HCT116 (cell line): ENCODE measurements at regions not wholly inside any gene's neighbourhood (a gene's known extent, or its start where the extent isn't known, plus 50 kb on each side); places are given as distances from the start of the nearest gene placed in this dataset.

ENCODE experiments used
- ATAC-seq: fragments of 200-7000 bp; cut with Tn5 transposase; 2 replicates; pipeline ENCODE4 v1.9.1; 2020; ENCODE audit warnings: mild to moderate bottlenecking, moderate library complexity
- BruUV-seq: library from RNA; stranded (reverse); fragments of 400-500 nt; replicated peaks from 2 replicates; lab custom pipeline; 2021; lab: Mats Ljungman, UMichigan
- CTCF ChIA-PET: fragments of 300-600 bp; sonication (Branson Sonifier 250); formaldehyde crosslinking; loops from one replicate; lab custom pipeline; 2021; ENCODE audit warnings: antibody characterized with exemption; lab: Charles Lee
- POLR2A ChIA-PET: fragments of 300-600, 350-600 bp; sonication (Branson Sonifier 250); formaldehyde crosslinking; loops from one replicate; lab custom pipeline; 2021; ENCODE audit warnings: antibody characterized with exemption; lab: Charles Lee
- RAD21 ChIA-PET, 2 experiments: fragments of 300-600 bp; sonication (Branson Sonifier 250); formaldehyde crosslinking; loops; one replicate each; lab custom pipeline; 2023; ENCODE audit warnings: low total read pairs in 2 of 2; ENCODE audit not compliant: uncharacterized antibody in 2 of 2, unreplicated experiment in 2 of 2, low non-redundant PET in 1 of 2; lab: Charles Lee
- DNase-seq: peaks from one replicate; pipeline ENCODE4 v3.0.0-alpha.2; 2010; ENCODE audit warnings: low read depth, low spot score
- H2AFZ ChIP-seq: fragments of 200-600 bp; shearing (Covaris generic), sonication (generic); 2 replicates; pipeline ENCODE4 v1.6.1; 2017; ENCODE audit warnings: low read depth, mixed run types, mixed read lengths, antibody characterized with exemption, low read length; ENCODE audit not compliant: poor library complexity, severe bottlenecking
- H3K27ac ChIP-seq: 2 replicates; pipeline ENCODE4 v1.5.1; 2012; ENCODE audit warnings: low read depth, low read length
- H3K27me3 ChIP-seq: fragments of 200-600 bp; sonication (generic); 2 replicates; pipeline ENCODE4 v1.6.1; 2016; ENCODE audit warnings: mixed run types, low read length, mixed read lengths; ENCODE audit not compliant: insufficient read depth
- H3K36me3 ChIP-seq, 2 experiments: fragments of 200-500 bp in 1 of 2; fragments of 200-600 bp in 1 of 2; sonication (Bioruptor generic) in 1 of 2; sonication (generic) in 1 of 2; 2 replicates each; pipeline versions ENCODE4 v1.5.1 to v1.6.1; 2014 to 2016; ENCODE audit warnings: low read length in 2 of 2, inconsistent platforms in 1 of 2, mixed read lengths in 1 of 2, mixed run types in 1 of 2; ENCODE audit not compliant: insufficient read depth in 2 of 2, control insufficient read depth in 1 of 2
- H3K4me1 ChIP-seq, 2 experiments: fragments of 200-600 bp in 1 of 2; sonication (generic) in 1 of 2; 2 replicates each; pipeline versions ENCODE4 v1.5.1 to v1.6.1; 2012 to 2017; ENCODE audit warnings: low read length in 2 of 2, inconsistent platforms in 1 of 2, mild to moderate bottlenecking in 1 of 2, mixed read lengths in 1 of 2, mixed run types in 1 of 2, moderate library complexity in 1 of 2; ENCODE audit not compliant: insufficient read depth in 2 of 2, control insufficient read depth in 1 of 2
- H3K4me2 ChIP-seq: fragments of 200-600 bp; sonication (generic); 2 replicates; pipeline ENCODE4 v1.6.1; 2017; ENCODE audit warnings: mixed run types, low read length, mixed read lengths
- H3K4me3 ChIP-seq, 2 experiments: fragments of 200-600 bp in 1 of 2; sonication (generic) in 1 of 2; replicated peaks in 1 of 2; 2 replicates each; pipeline ENCODE4 v1.5.1; 2011 to 2016; ENCODE audit warnings: low read length in 2 of 2, control low read depth in 1 of 2, low read depth in 1 of 2, mild to moderate bottlenecking in 1 of 2, mixed read lengths in 1 of 2, mixed run types in 1 of 2
- H3K79me2 ChIP-seq: fragments of 200-600 bp; sonication (generic); 2 replicates; pipeline ENCODE4 v1.6.1; 2017; ENCODE audit warnings: mild to moderate bottlenecking, mixed run types, low read length, moderate library complexity, mixed read lengths; ENCODE audit not compliant: insufficient read depth
- H3K9ac ChIP-seq: fragments of 200-600 bp; sonication (generic); 2 replicates; pipeline ENCODE4 v1.6.1; 2016; ENCODE audit warnings: low read length, mixed read lengths
- H3K9me2 ChIP-seq: fragments of 200-600 bp; sonication (generic), shearing (Covaris generic); 2 replicates; pipeline ENCODE4 v1.6.1; 2017; ENCODE audit warnings: mixed run types, mild to moderate bottlenecking, moderate library complexity; ENCODE audit not compliant: insufficient read depth
- H3K9me3 ChIP-seq, 2 experiments: fragments of 200-500 bp in 1 of 2; fragments of 200-600 bp in 1 of 2; sonication (Bioruptor generic) in 1 of 2; sonication (generic) in 1 of 2; 2 replicates each; pipeline ENCODE4 v1.6.1; 2014 to 2017; ENCODE audit warnings: low read length in 2 of 2, mixed read lengths in 2 of 2, inconsistent platforms in 1 of 2, low read depth in 1 of 2, mild to moderate bottlenecking in 1 of 2, mixed run types in 1 of 2, moderate library complexity in 1 of 2; ENCODE audit not compliant: control insufficient read depth in 1 of 2, insufficient read depth in 1 of 2
- H4K20me1 ChIP-seq: fragments of 200-600 bp; sonication (generic), shearing (Covaris generic); 2 replicates; pipeline ENCODE4 v1.6.1; 2017; ENCODE audit warnings: mixed run types, mild to moderate bottlenecking, moderate library complexity; ENCODE audit not compliant: insufficient read depth
- CBX3 ChIP-seq: IDR thresholded peaks from 2 replicates; pipeline ENCODE4 v1.6.1; 2012; ENCODE audit warnings: low read depth
- CEBPB ChIP-seq: IDR thresholded peaks from 2 replicates; pipeline ENCODE4 v1.6.1; 2012; ENCODE audit warnings: low read depth
- EGR1 ChIP-seq: IDR thresholded peaks from 2 replicates; pipeline ENCODE4 v1.6.1; 2012; ENCODE audit warnings: low read depth
- FOSL1 ChIP-seq: IDR thresholded peaks from 2 replicates; pipeline ENCODE4 v1.6.1; 2012; ENCODE audit warnings: low read depth
- JUND ChIP-seq: IDR thresholded peaks from 2 replicates; pipeline ENCODE4 v1.6.1; 2012
- RAD21 ChIP-seq: IDR thresholded peaks from 2 replicates; pipeline ENCODE4 v1.6.1; 2012; ENCODE audit warnings: low read depth, mild to moderate bottlenecking
- TCF7L2 ChIP-seq: IDR thresholded peaks from 2 replicates; pipeline ENCODE4 v1.7.0; 2011; ENCODE audit warnings: borderline replicate concordance, inconsistent platforms; ENCODE audit not compliant: insufficient read depth, insufficient read length; ENCODE audit errors: extremely low read depth
- ZFX ChIP-seq: fragments of 450-650 bp; IDR thresholded peaks from 2 replicates; pipeline ENCODE4 v1.6.1; 2017
- ZNF274 ChIP-seq: fragments of 200-500 bp; sonication (Bioruptor generic); IDR thresholded peaks from 2 replicates; pipeline ENCODE4 v1.6.1; 2014; ENCODE audit warnings: mild to moderate bottlenecking, low read depth, low read length, inconsistent platforms
- intact Hi-C: fragments of 100-400 bp; cut with micrococcal nuclease; formaldehyde crosslinking; loops from 2 replicates; pipeline ENCODE4 v1.10.0; 2022
- TF ChIP-seq, protein P1 (sequence below): IDR thresholded peaks from 2 replicates; pipeline ENCODE4 v1.6.1; 2012
- TF ChIP-seq, protein P2 (sequence below): IDR thresholded peaks from 2 replicates; pipeline ENCODE4 v1.6.1; 2012; ENCODE audit warnings: low read depth
- TF ChIP-seq, protein P3 (sequence below): IDR thresholded peaks from 2 replicates; pipeline ENCODE4 v1.6.1; 2011; ENCODE audit warnings: mild to moderate bottlenecking, low read length, moderate library complexity; ENCODE audit not compliant: insufficient replicate concordance; ENCODE audit errors: extremely low read depth
- TF ChIP-seq, protein P4 (sequence below): IDR thresholded peaks from 2 replicates; pipeline ENCODE4 v1.6.1; 2012

GRCh38 chr1:2891923-2892448 lies 90.5 kb upstream of the TTC34 start:
- no peak for ATAC-seq
- DNase-seq: no peak

GRCh38 chr1:2893473-2894120 lies 92.1 kb upstream of the TTC34 start:
- ChIA-PET RAD21 (no interaction called here), POLR2A (no interaction called here), CTCF (no interaction called here)
- Histone ChIP-seq H4K20me1 (no peaks in the 10 kb centered on the region), H3K9ac (no peak overlapping the region), H3K4me2 (no peak overlapping the region), H3K36me3 (no peaks in the 10 kb centered on the region), H3K27me3 (no peaks in the 10 kb centered on the region), H3K4me1 (no peaks in the 10 kb centered on the region), H3K79me2 (no peaks in the 10 kb centered on the region), H3K27ac (no peak overlapping the region), H2AFZ (no peak overlapping the region), H3K4me3 (no peak overlapping the region), H3K9me2 (no peaks in the 10 kb centered on the region), H3K9me3 (peaks cover 6 to 10% of the 10 kb centered on the region in 2 experiments; a peak in 2 of 4 replicates)
- BruUV-seq: no TSS peak
- DNase-seq (no peak), ATAC-seq (no peak)
- intact Hi-C loops: no loop called here
- TF ChIP-seq EGR1 (no peak), FOSL1 (no peak), TCF7L2 (no peak), ZNF274 (no peak), ZFX (no peak), CBX3 (no peak), JUND (no peak)
- TF ChIP-seq, protein P1, sequence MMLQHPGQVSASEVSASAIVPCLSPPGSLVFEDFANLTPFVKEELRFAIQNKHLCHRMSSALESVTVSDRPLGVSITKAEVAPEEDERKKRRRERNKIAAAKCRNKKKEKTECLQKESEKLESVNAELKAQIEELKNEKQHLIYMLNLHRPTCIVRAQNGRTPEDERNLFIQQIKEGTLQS: no peak
- TF ChIP-seq, protein P2, sequence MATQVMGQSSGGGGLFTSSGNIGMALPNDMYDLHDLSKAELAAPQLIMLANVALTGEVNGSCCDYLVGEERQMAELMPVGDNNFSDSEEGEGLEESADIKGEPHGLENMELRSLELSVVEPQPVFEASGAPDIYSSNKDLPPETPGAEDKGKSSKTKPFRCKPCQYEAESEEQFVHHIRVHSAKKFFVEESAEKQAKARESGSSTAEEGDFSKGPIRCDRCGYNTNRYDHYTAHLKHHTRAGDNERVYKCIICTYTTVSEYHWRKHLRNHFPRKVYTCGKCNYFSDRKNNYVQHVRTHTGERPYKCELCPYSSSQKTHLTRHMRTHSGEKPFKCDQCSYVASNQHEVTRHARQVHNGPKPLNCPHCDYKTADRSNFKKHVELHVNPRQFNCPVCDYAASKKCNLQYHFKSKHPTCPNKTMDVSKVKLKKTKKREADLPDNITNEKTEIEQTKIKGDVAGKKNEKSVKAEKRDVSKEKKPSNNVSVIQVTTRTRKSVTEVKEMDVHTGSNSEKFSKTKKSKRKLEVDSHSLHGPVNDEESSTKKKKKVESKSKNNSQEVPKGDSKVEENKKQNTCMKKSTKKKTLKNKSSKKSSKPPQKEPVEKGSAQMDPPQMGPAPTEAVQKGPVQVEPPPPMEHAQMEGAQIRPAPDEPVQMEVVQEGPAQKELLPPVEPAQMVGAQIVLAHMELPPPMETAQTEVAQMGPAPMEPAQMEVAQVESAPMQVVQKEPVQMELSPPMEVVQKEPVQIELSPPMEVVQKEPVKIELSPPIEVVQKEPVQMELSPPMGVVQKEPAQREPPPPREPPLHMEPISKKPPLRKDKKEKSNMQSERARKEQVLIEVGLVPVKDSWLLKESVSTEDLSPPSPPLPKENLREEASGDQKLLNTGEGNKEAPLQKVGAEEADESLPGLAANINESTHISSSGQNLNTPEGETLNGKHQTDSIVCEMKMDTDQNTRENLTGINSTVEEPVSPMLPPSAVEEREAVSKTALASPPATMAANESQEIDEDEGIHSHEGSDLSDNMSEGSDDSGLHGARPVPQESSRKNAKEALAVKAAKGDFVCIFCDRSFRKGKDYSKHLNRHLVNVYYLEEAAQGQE: no peak
- TF ChIP-seq, protein P3, sequence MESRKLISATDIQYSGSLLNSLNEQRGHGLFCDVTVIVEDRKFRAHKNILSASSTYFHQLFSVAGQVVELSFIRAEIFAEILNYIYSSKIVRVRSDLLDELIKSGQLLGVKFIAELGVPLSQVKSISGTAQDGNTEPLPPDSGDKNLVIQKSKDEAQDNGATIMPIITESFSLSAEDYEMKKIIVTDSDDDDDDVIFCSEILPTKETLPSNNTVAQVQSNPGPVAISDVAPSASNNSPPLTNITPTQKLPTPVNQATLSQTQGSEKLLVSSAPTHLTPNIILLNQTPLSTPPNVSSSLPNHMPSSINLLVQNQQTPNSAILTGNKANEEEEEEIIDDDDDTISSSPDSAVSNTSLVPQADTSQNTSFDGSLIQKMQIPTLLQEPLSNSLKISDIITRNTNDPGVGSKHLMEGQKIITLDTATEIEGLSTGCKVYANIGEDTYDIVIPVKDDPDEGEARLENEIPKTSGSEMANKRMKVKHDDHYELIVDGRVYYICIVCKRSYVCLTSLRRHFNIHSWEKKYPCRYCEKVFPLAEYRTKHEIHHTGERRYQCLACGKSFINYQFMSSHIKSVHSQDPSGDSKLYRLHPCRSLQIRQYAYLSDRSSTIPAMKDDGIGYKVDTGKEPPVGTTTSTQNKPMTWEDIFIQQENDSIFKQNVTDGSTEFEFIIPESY: no peak

More at GRCh38 chr1:2891923-2892448, 90.5 kb upstream of the TTC34 start:
- Histone ChIP-seq H3K79me2 (no peaks in the 10 kb centered on the region), H3K9ac (no peak overlapping the region), H3K9me3 (peaks cover 4 to 8% of the 10 kb centered on the region in 2 experiments; a peak in 2 of 4 replicates), H3K9me2 (no peaks in the 10 kb centered on the region), H2AFZ (no peak overlapping the region), H3K4me1 (no peaks in the 10 kb centered on the region), H3K36me3 (no peaks in the 10 kb centered on the region), H3K4me2 (no peak overlapping the region), H3K27me3 (no peaks in the 10 kb centered on the region), H4K20me1 (no peaks in the 10 kb centered on the region), H3K27ac (no peak overlapping the region), H3K4me3 (no peak overlapping the region)
- no TSS peak for BruUV-seq
- TF ChIP-seq ZFX: no peak
- TF ChIP-seq RAD21: no peak
- no peak for TF ChIP-seq CEBPB
- TF ChIP-seq, protein P4, sequence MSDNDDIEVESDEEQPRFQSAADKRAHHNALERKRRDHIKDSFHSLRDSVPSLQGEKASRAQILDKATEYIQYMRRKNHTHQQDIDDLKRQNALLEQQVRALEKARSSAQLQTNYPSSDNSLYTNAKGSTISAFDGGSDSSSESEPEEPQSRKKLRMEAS: no peak
- no peak for TF ChIP-seq FOSL1
- TF ChIP-seq, protein P1: no peak
- TF ChIP-seq ZNF274: no peak
- POLR2A ChIA-PET: no interaction called here
- RAD21 ChIA-PET: no interaction called here
- intact Hi-C loops: no loop called here
- CTCF ChIA-PET: no interaction called here
